ENCODE measurements at regions not wholly inside any gene's neighbourhood (a gene's known extent, or its start where the extent isn't known, plus 50 kb on each side); places are given as distances from the start of the nearest gene placed in this dataset.

- TF ChIP-seq, protein P1, sequence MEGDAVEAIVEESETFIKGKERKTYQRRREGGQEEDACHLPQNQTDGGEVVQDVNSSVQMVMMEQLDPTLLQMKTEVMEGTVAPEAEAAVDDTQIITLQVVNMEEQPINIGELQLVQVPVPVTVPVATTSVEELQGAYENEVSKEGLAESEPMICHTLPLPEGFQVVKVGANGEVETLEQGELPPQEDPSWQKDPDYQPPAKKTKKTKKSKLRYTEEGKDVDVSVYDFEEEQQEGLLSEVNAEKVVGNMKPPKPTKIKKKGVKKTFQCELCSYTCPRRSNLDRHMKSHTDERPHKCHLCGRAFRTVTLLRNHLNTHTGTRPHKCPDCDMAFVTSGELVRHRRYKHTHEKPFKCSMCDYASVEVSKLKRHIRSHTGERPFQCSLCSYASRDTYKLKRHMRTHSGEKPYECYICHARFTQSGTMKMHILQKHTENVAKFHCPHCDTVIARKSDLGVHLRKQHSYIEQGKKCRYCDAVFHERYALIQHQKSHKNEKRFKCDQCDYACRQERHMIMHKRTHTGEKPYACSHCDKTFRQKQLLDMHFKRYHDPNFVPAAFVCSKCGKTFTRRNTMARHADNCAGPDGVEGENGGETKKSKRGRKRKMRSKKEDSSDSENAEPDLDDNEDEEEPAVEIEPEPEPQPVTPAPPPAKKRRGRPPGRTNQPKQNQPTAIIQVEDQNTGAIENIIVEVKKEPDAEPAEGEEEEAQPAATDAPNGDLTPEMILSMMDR (IDR thresholded peaks at IDR 0.05): no peak
- TF ChIP-seq POLR2A (IDR thresholded peaks at IDR 0.05): no peak
- no peak for TF ChIP-seq EP300 (IDR thresholded peaks at IDR 0.05; ENCODE audit: low read depth)
- no peak for TF ChIP-seq POLR2AphosphoS5 (IDR thresholded peaks at IDR 0.05)
- Histone ChIP-seq H3K9me3 (no peaks in the 10 kb centered on the region), H3K4me1 (no peaks in the 10 kb centered on the region), H3K27me3 (no peaks in the 10 kb centered on the region), H3K27ac (no peak overlapping the region), H3K4me3 (no peak overlapping the region), H3K36me3 (no peaks in the 10 kb centered on the region)
- 98 to 100% methylated on average over 2 of the region's 2 CpGs for WGBS, 2 donors (ENCODE audit: low coverage in 1 of 2)
- no peak for DNase-seq
- in situ Hi-C loops (cut with MboI; ENCODE audit: low pct_ligation_motif_present in 1 of 4, low pct_unique_long_range_greater_than_20kb in 1 of 4, low sequenced_read_pairs in 3 of 4) (no loop called here), intact Hi-C loops (cut with DNase I; ENCODE audit: low total_unique reads) (no loop called here)
Observed at GRCh38 chr3:76035117-76035516, 249.8 kb upstream of the ZNF717 start.

GRCh38 chr3:76038949-76039348 is 253.6 kb upstream of the ZNF717 start:
- TF ChIP-seq, protein P1 (IDR thresholded peaks at IDR 0.05): no peak
- TF ChIP-seq EP300 (IDR thresholded peaks at IDR 0.05; ENCODE audit: low read depth) (no peak), POLR2A (IDR thresholded peaks at IDR 0.05) (no peak), POLR2AphosphoS5 (IDR thresholded peaks at IDR 0.05) (no peak)
- WGBS, 2 donors (ENCODE audit: low coverage in 1 of 2): 77 to 80% methylated on average over 2 of the region's 2 CpGs

GRCh38 chr3:76039431-76039830 is 254.1 kb upstream of the ZNF717 start:
- Histone ChIP-seq H3K4me3 (no peak overlapping the region), H3K27me3 (no peaks in the 10 kb centered on the region), H3K27ac (no peak overlapping the region), H3K4me1 (no peaks in the 10 kb centered on the region), H3K9me3 (no peaks in the 10 kb centered on the region), H3K36me3 (no peaks in the 10 kb centered on the region)
- DNase-seq: no peak
- in situ Hi-C loops (cut with MboI; ENCODE audit: low pct_ligation_motif_present in 1 of 4, low pct_unique_long_range_greater_than_20kb in 1 of 4, low sequenced_read_pairs in 3 of 4): no loop called here
- no peak for TF ChIP-seq EP300 (IDR thresholded peaks at IDR 0.05; ENCODE audit: low read depth)
- TF ChIP-seq, protein P1 (IDR thresholded peaks at IDR 0.05): no peak
- TF ChIP-seq POLR2AphosphoS5 (IDR thresholded peaks at IDR 0.05): no peak
- TF ChIP-seq POLR2A (IDR thresholded peaks at IDR 0.05): no peak
- intact Hi-C loops (cut with DNase I; ENCODE audit: low total_unique reads): no loop called here

More at GRCh38 chr3:76038949-76039348, 253.6 kb upstream of the ZNF717 start:
- intact Hi-C loops (cut with DNase I; ENCODE audit: low total_unique reads) (no loop called here), in situ Hi-C loops (cut with MboI; ENCODE audit: low pct_ligation_motif_present in 1 of 4, low pct_unique_long_range_greater_than_20kb in 1 of 4, low sequenced_read_pairs in 3 of 4) (no loop called here)
- Histone ChIP-seq H3K4me1 (no peaks in the 10 kb centered on the region), H3K4me3 (no peak overlapping the region), H3K27ac (no peak overlapping the region), H3K27me3 (no peaks in the 10 kb centered on the region), H3K36me3 (no peaks in the 10 kb centered on the region), H3K9me3 (no peaks in the 10 kb centered on the region)
- no peak for DNase-seq

DNA sequence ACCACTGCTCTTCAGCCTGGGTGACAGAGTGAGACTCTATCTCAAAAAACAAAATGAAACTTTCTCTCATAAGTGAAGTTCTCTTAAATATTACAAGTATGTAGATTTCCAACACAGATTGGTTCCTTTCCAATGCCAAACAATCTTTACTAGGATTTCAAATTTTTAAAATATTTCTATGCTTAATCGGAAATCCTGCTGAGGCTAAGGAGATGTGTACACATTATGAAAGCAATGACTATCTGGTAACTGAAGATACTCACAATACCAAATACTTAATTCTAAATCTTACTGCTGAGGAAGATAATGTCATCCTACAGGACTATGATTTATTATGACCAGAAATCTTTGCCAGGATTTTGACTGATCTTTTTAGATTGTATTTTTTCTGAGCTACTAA is 255.6 kb upstream of the ZNF717 start:
- 54 to 79% methylated on average over 1 of the region's 1 CpG for WGBS, 2 donors (ENCODE audit: low coverage in 1 of 2)
- no peak for TF ChIP-seq EP300 (IDR thresholded peaks at IDR 0.05; ENCODE audit: low read depth)
- no peak for TF ChIP-seq POLR2A (IDR thresholded peaks at IDR 0.05)
- no peak overlapping the region for H3K27ac ChIP-seq
- intact Hi-C loops (cut with DNase I; ENCODE audit: low total_unique reads) (no loop called here), in situ Hi-C loops (cut with MboI; ENCODE audit: low pct_ligation_motif_present in 1 of 4, low pct_unique_long_range_greater_than_20kb in 1 of 4, low sequenced_read_pairs in 3 of 4) (no loop called here)
- no peak for DNase-seq
- no peaks in the 10 kb centered on the region for H3K36me3 ChIP-seq
- H3K4me1 ChIP-seq: no peaks in the 10 kb centered on the region
- no peaks in the 10 kb centered on the region for H3K27me3 ChIP-seq
- no peaks in the 10 kb centered on the region for H3K9me3 ChIP-seq
- H3K4me3 ChIP-seq: no peak overlapping the region

- H3K36me3 ChIP-seq: no peaks in the 10 kb centered on the region
- 75 to 78% methylated on average over 2 of the region's 2 CpGs for WGBS, 2 donors (ENCODE audit: low coverage in 1 of 2)
- in situ Hi-C loops (cut with MboI; ENCODE audit: low pct_ligation_motif_present in 1 of 4, low pct_unique_long_range_greater_than_20kb in 1 of 4, low sequenced_read_pairs in 3 of 4): no loop called here
- H3K27me3 ChIP-seq: no peaks in the 10 kb centered on the region
- DNase-seq: no peak
- no peaks in the 10 kb centered on the region for H3K4me1 ChIP-seq
- H3K27ac ChIP-seq: no peak overlapping the region
- H3K9me3 ChIP-seq: no peaks in the 10 kb centered on the region
- no peak overlapping the region for H3K4me3 ChIP-seq
- intact Hi-C loops (cut with DNase I; ENCODE audit: low total_unique reads): no loop called here
- no peak for TF ChIP-seq POLR2AphosphoS5 (IDR thresholded peaks at IDR 0.05)
- TF ChIP-seq, protein P1 (IDR thresholded peaks at IDR 0.05): no peak
- no peak for TF ChIP-seq EP300 (IDR thresholded peaks at IDR 0.05; ENCODE audit: low read depth)
- TF ChIP-seq POLR2A (IDR thresholded peaks at IDR 0.05): no peak
Observed at GRCh38 chr3:76043746-76044145, 258.4 kb upstream of the ZNF717 start.

Measured in transverse colon (tissue), 4 donors.